Sciatic nerve (tissue), 2 donors: ENCODE measurements at regions not wholly inside any gene's neighbourhood (a gene's known extent, or its start where the extent isn't known, plus 50 kb on each side); places are given as distances from the start of the nearest gene placed in this dataset.

Experiments used
- ATAC-seq: fragments of 200-7000 bp; cut with Tn5 transposase; one replicate; pipeline ENCODE4 v1.9.1; 2020; ENCODE audit warnings: mild to moderate bottlenecking, moderate library complexity
- DNase-seq: peaks from one replicate; pipeline ENCODE4 v3.0.0-alpha.2; 2020; ENCODE audit warnings: low spot score
- intact Hi-C: fragments of 100-400 bp; cut with DNase I; formaldehyde crosslinking; loops from one replicate; pipeline ENCODE4 v1.14.2; 2022
- donor health status: DM: no; HTN: no; CAD: no.
- donor health status: DM: no; HTN: no; CAD: no.

- DNase-seq (no peak), ATAC-seq (no peak)
- intact Hi-C loops: no loop called here
Measured at GRCh38 chr9:88746743-88747398, 211.9 kb downstream of the NXNL2 start.

- DNase-seq (no peak), ATAC-seq (peak; percentile 91)
- intact Hi-C loops: no loop called here
Measured at GRCh38 chr9:88747768-88748167, 212.8 kb downstream of the NXNL2 start.

GRCh38 chr9:88748566-88749261 is 213.7 kb downstream of the NXNL2 start:
- DNase-seq (peak; percentile 83), ATAC-seq (peak; percentile 91)
- intact Hi-C loops: no loop called here

DNA sequence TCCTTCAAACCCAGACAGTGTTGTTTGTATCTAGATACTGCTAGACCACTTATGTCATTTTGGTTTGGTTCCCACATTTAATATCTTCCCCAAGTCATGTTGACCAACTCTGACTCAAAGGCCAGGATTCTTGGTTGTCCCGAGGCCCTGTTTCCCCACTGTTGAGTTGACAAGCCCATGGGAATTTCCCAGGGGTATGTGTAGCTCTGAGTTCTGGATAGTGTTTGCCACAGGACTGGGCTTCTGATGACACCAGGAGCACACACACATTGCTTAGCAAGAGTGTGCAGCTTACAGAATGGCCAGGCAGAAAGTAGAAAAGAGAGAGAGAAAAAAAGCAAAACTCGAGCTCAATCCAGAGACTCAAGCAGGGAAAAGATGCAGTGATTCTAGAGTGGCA is 214.4 kb downstream of the NXNL2 start:
- ATAC-seq: no peak
- intact Hi-C loops: no loop called here
- DNase-seq: no peak

DNA sequence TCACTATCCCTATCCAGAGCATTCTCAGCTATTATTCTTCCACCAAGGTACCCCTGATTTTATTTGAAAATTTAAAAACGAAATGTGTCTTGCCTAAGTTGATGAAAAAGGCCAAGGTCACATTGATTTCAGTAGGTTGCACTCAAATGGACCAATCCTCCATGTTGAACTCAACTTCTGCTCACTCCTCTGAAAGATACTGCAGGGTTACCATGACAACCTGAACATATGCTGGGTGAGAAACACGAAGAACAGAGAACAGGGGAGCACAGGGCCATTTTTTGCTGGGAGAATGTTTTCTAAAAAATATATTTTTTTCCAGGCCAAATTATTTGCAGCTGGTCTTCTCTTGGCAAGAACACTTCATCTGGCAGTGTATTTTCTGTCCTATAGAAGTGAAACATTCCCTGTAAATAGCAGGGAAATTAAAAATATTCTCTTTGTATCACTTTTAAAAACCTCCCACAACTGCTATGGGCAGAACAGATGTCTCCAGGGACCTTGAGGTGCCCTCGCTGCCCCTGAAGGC is 215.9 kb downstream of the NXNL2 start:
- intact Hi-C loops: no loop called here
- DNase-seq (no peak), ATAC-seq (no peak)

DNA sequence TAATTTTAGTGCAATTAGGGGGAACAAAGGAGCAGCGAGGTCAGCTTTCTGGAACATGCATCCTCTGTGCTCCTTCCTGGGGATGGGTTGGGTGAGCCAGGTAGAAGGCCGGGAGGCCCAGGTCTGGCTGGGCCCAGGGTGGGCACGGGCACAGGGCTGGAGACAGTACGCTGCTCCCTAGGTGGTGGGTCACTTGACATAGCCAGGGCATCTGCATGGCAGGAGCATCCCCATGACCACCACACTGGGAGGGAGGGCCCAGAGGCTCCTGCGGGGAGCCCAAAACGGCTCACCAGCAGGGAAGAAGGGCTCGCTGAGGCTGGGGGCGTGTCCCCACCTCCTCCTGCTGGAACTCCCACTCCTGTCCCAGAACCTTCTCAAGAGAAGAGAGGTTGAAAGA is 216.8 kb downstream of the NXNL2 start:
- no peak for ATAC-seq
- intact Hi-C loops: no loop called here
- DNase-seq: no peak

DNA sequence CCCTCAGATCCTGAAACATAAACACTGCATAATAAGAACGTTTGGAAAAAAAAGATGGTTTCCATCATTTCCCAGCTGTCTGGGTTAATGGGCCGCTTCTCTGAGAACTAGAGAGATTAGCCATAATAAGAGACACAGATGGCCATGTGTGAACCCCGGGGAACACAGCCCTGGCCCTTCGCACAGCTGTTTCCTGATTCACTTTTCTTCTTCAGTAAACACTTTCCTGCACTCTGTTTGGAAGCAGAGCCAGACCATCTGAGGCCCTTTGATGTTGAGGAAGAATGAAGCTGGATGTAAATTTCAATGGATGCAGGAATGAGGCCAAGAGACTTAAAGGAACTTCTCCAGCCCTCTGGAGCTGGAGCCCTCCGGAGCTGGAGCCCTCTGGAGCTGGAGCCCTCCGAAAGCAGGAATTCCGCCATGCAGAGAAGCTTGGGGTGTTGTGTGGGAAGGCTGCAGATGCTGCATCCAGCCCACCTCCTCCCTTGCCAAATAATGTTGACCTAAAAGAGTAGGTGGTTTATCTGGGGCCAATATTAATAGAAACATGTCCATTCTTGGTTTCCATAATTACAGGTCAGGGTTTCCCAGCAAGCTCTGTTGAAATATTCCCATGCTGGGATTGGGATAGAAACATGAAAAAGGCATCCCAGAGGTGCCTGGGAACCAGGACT is 218.9 kb downstream of the NXNL2 start:
- intact Hi-C loops: no loop called here
- DNase-seq (no peak), ATAC-seq (peak; percentile 72)

- DNase-seq: no peak
- intact Hi-C loops: no loop called here
Measured at GRCh38 chr9:88754452-88754851, 219.5 kb downstream of the NXNL2 start.

GRCh38 chr9:88754886-88755285 is 219.9 kb downstream of the NXNL2 start:
- intact Hi-C loops: no loop called here
- no peak for ATAC-seq
- DNase-seq: no peak

More at GRCh38 chr9:88754452-88754851, 219.5 kb downstream of the NXNL2 start:
- ATAC-seq: peak; percentile 8

DNA sequence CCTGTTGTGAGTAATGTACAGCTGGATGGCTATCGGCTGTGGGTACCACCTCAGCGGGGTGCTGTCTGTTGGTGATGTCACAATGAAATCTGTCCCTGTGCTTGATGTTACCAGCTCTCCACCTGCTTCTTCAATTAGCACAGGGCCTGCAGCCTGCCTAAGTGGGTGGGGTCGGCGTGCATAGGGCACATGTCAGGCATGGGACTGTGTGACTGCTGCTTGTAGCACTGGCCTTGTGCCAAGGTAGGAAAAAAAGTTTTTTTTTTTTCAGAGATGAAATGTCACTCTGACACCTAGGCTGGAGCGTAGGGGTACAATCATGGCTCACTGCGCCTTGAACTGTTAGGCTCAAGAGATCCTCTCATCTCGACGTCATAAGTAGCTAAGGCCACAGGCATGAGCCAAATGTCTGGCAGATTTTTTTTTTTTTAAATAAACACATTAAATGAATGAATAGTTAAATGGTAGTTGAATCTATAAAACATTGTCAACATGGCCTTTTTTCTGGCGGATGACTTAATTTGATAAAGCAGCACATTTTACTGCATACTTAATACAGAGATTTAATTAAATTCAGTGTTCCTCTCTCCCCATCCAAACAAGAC is 222.5 kb downstream of the NXNL2 start:
- no peak for DNase-seq
- ATAC-seq: no peak
- intact Hi-C loops: no loop called here

DNA sequence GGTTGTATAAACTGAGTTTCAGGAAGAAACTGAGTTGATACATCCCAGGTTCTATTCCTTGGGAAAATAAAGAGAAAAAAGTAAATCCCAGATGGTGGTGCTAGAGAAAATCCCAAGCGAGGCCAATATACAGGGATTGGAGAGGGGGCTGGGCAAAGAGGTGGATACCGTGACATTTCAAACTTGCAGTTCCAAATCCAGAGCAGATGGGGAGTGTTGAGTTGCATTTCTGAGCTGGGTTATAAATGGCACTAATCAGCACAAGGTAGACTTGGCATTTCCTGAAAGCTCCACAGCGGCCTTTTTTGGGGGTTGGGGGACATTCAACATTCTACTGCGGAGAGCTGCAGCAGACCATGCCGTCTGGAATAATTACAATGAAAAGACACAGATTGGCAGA is 224.4 kb downstream of the NXNL2 start:
- intact Hi-C loops: no loop called here
- no peak for ATAC-seq
- DNase-seq: no peak

GRCh38 chr9:88766778-88767503 is 224.3 kb upstream of the S1PR3 start:
- intact Hi-C loops: no loop called here
- DNase-seq: no peak
- ATAC-seq: no peak

GRCh38 chr9:88767504-88767790 is 223.8 kb upstream of the S1PR3 start:
- ATAC-seq: no peak
- intact Hi-C loops: no loop called here
- DNase-seq: no peak

GRCh38 chr9:88772575-88772974 is 218.7 kb upstream of the S1PR3 start:
- DNase-seq (no peak), ATAC-seq (no peak)
- intact Hi-C loops: no loop called here

DNA sequence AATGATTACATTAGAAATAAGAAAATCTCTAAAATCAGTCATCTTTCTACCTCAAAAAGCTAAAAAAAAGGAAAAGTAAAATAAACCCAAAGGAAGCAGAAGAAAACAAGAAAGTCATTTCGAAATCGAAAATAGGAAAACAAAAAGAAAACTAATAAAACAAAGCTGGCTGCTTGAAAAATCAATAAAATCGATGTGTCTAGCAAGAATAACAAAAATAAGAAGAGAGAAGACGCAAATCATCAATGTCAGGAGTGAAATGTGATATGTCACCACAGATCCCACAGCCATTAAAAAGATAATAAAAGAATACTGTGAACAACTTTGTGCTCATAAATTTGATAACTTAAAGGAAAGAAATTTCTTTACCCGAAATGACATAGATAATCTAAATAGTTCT is 218.1 kb upstream of the S1PR3 start:
- intact Hi-C loops: no loop called here
- no peak for DNase-seq
- ATAC-seq: no peak

DNA sequence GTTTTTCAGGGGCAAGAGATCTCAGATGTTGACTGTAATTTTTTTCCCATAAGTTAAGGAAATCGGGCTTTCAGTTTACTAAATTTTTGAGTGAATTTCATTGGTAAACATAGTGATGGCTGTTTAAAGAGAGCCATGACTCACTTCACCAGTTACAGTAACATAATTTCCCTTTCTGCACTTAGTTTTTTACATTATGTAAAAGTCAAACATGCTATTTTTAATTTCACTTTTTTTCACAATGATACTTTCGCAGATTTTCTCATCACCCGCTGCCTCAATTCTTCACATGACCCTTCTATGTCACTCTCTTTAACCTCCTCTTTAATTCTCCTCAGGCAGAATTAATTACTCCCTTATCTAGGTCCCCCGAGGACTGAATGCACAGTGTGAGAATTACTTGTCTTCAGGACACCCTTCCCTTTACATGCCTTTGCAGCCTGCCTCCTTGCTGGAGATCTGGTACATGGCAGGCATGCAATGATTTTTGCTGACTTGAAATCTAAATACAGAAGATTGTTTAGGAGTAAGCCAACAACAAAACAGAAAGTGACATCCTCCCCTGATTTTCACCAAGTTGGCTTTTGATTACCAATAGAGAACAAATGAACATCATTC is 217.5 kb upstream of the S1PR3 start:
- intact Hi-C loops: no loop called here

DNA sequence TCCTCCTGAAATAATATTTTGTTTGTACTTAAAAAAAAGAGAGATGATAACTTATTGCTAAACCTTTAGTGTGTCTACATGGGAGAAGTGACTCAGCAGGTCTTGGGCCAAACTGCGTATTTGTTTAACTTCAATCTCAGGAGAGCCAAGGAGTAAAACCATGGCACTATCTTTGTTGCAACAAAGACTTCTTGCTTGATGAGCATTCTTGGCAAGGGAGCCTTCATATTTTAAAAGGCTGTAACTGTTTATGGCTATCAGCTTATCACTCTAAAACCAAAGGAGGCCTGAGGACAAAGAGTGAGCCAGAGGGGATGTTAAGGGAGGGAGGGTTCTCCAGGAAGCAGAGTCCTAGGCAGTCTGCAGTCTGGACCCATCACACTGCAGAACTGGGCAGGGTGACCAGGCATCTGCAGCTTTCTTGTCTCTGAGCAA is 216.2 kb upstream of the S1PR3 start:
- intact Hi-C loops: no loop called here
- peak; percentile 92 for ATAC-seq
- no peak for DNase-seq

More for the DNA sequence above, 217.5 kb upstream of the S1PR3 start:
- no peak for DNase-seq
- ATAC-seq: no peak

DNA sequence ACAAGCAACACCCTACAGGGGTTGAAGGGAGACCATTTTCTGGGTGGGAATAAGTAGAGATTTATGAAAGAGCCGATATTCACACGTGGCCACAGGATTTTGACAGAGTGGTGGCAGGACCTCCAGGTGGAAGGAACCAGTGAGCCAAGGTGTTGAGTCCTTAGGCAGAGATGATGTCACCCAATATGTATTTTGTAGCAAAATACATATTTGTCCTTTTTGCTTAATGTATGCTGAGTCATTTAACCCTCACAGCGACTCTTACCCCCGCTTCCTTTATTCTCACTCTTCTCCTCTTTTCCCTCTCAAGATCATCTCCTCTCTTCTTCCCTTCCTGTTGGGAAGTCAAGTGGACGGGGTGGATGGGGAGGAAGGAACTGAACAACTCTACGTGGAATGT is 215.7 kb upstream of the S1PR3 start:
- ATAC-seq: peak; percentile 2
- intact Hi-C loops: no loop called here
- DNase-seq: no peak

DNA sequence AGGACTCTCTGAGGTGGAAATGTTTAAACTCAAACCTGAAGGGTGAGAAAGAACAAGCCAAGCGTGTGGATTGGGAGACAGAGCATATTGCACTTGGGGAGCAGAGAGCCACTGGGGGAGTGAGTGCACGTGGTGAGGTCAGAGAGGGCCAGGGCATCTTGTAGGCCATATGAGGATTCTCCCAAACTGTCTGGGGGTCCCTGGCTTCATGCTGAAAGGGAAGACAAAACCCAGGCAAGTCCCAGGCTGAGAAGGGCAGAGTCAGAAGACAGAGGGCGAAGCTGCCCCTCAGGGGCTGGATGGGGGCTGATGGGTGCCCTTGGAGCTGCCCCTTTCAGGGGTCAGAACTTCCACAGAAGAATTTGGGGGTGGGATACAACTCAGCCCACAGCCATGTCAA is 215.3 kb upstream of the S1PR3 start:
- DNase-seq: no peak
- intact Hi-C loops: no loop called here
- ATAC-seq: no peak
